ENCODE measurements at regions not wholly inside any gene's neighbourhood (a gene's known extent, or its start where the extent isn't known, plus 50 kb on each side); places are given as distances from the start of the nearest gene placed in this dataset.

GRCh38 chr10:123446449-123447156, 219.6 kb upstream of the GPR26 start:
- no peaks in the 10 kb centered on the region for H3K36me3 ChIP-seq
- H3K4me3 ChIP-seq = no peak overlapping the region
- H3K9me3 ChIP-seq = no peaks in the 10 kb centered on the region
- intact Hi-C loops (cut with DNase I) = no loop called here
- 75% methylated on average over 4 of the region's 10 CpGs for WGBS
- no peaks in the 10 kb centered on the region for H3K27me3 ChIP-seq
- DNase-seq (ENCODE audit: extremely low spot score) = no peak
- H3K27ac ChIP-seq (replicated peaks in 1 of 4) = no peak overlapping the region
- no peaks in the 10 kb centered on the region for H3K4me1 ChIP-seq
- no peak for TF ChIP-seq CTCF (IDR thresholded peaks at IDR 0.05)
- no peak for TF ChIP-seq POLR2A (IDR thresholded peaks at IDR 0.05; ENCODE audit: low read depth)
- TF ChIP-seq POLR2AphosphoS5 (IDR thresholded peaks at IDR 0.05) = no peak
- TF ChIP-seq EP300 (IDR thresholded peaks at IDR 0.05) = no peak

GRCh38 chr10:123449234-123449962, 216.8 kb upstream of the GPR26 start:
- WGBS = 88% methylated on average over 6 of the region's 7 CpGs
- intact Hi-C loops (cut with DNase I) = no loop called here
- no peaks in the 10 kb centered on the region for H3K36me3 ChIP-seq
- no peak overlapping the region for H3K27ac ChIP-seq (replicated peaks in 1 of 4)
- no peaks in the 10 kb centered on the region for H3K4me1 ChIP-seq
- TF ChIP-seq POLR2AphosphoS5 (IDR thresholded peaks at IDR 0.05) (no peak), EP300 (IDR thresholded peaks at IDR 0.05) (no peak), POLR2A (IDR thresholded peaks at IDR 0.05; ENCODE audit: low read depth) (no peak), CTCF (IDR thresholded peaks at IDR 0.05) (no peak)
- no peaks in the 10 kb centered on the region for H3K9me3 ChIP-seq
- H3K4me3 ChIP-seq = no peak overlapping the region
- no peaks in the 10 kb centered on the region for H3K27me3 ChIP-seq
- DNase-seq (ENCODE audit: extremely low spot score) = no peak

GRCh38 chr10:123450956-123451605, 215.1 kb upstream of the GPR26 start:
- TF ChIP-seq POLR2A (IDR thresholded peaks at IDR 0.05; ENCODE audit: low read depth) (no peak), CTCF (IDR thresholded peaks at IDR 0.05) (no peak), POLR2AphosphoS5 (IDR thresholded peaks at IDR 0.05) (no peak), EP300 (IDR thresholded peaks at IDR 0.05) (no peak)
- Histone ChIP-seq H3K4me1 (no peaks in the 10 kb centered on the region), H3K27ac (replicated peaks in 1 of 4) (no peak overlapping the region), H3K9me3 (no peaks in the 10 kb centered on the region), H3K36me3 (no peaks in the 10 kb centered on the region), H3K4me3 (no peak overlapping the region), H3K27me3 (no peaks in the 10 kb centered on the region)
- DNase-seq (ENCODE audit: extremely low spot score) = no peak
- WGBS = 78% methylated on average over 14 of the region's 14 CpGs
- intact Hi-C loops (cut with DNase I) = no loop called here

- TF ChIP-seq CTCF (IDR thresholded peaks at IDR 0.05) (no peak), POLR2A (IDR thresholded peaks at IDR 0.05; ENCODE audit: low read depth) (no peak), EP300 (IDR thresholded peaks at IDR 0.05) (no peak), POLR2AphosphoS5 (IDR thresholded peaks at IDR 0.05) (no peak)
- Histone ChIP-seq H3K27me3 (no peaks in the 10 kb centered on the region), H3K9me3 (no peaks in the 10 kb centered on the region), H3K36me3 (no peaks in the 10 kb centered on the region), H3K4me3 (no peak overlapping the region), H3K4me1 (no peaks in the 10 kb centered on the region), H3K27ac (replicated peaks in 1 of 4) (no peak overlapping the region)
- WGBS = 66% methylated on average over 9 of the region's 14 CpGs
- DNase-seq (ENCODE audit: extremely low spot score) = no peak
- intact Hi-C loops (cut with DNase I) = no loop called here
Measured at GRCh38 chr10:123451618-123452245, 214.4 kb upstream of the GPR26 start.
